ENCODE measurements at regions not wholly inside any gene's neighbourhood (a gene's known extent, or its start where the extent isn't known, plus 50 kb on each side); places are given as distances from the start of the nearest gene placed in this dataset.

DNA sequence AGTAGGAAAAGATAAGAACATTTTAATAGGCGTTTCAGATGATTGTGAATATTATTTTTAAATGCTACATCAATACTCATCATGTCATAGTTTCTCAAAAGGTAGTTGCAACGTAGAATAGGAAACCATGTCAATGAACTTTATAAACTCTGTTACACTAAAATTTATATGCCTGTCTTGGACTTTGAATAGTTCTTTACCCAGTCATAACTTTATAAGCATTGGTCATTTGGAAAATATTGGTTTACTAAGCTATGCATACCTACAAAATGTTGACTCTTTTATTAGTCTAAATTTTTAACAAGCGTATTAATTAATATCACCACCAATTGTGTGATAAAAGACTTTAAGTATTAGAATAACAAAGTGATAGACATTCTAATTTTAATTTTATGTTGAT lies 293.5 kb downstream of the CGGBP1 start:
- TF ChIP-seq HOXA5 (CRISPR knock-in tag; IDR thresholded peaks at IDR 0.05) (no peak), BHLHE40 (IDR thresholded peaks at IDR 0.05; ENCODE audit: low read length) (no peak), NFE2 (CRISPR knock-in tag; IDR thresholded peaks at IDR 0.05) (no peak), POLR2A (IDR thresholded peaks at IDR 0.05; ENCODE audit: insufficient read depth in 1 of 2, low read depth in 2 of 2, low read length in 2 of 2) (no peak), HNRNPL (IDR thresholded peaks at IDR 0.05; ENCODE audit: low read depth, low read length) (no peak), ZFX (CRISPR knock-in tag; IDR thresholded peaks at IDR 0.05; ENCODE audit: low read depth) (no peak), ZSCAN20 (CRISPR knock-in tag; IDR thresholded peaks at IDR 0.05; ENCODE audit: borderline replicate concordance) (no peak)
- TF ChIP-seq, protein P1, sequence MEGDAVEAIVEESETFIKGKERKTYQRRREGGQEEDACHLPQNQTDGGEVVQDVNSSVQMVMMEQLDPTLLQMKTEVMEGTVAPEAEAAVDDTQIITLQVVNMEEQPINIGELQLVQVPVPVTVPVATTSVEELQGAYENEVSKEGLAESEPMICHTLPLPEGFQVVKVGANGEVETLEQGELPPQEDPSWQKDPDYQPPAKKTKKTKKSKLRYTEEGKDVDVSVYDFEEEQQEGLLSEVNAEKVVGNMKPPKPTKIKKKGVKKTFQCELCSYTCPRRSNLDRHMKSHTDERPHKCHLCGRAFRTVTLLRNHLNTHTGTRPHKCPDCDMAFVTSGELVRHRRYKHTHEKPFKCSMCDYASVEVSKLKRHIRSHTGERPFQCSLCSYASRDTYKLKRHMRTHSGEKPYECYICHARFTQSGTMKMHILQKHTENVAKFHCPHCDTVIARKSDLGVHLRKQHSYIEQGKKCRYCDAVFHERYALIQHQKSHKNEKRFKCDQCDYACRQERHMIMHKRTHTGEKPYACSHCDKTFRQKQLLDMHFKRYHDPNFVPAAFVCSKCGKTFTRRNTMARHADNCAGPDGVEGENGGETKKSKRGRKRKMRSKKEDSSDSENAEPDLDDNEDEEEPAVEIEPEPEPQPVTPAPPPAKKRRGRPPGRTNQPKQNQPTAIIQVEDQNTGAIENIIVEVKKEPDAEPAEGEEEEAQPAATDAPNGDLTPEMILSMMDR (CRISPR knock-in tag; IDR thresholded peaks at IDR 0.05): no peak
- TF ChIP-seq, protein P2, sequence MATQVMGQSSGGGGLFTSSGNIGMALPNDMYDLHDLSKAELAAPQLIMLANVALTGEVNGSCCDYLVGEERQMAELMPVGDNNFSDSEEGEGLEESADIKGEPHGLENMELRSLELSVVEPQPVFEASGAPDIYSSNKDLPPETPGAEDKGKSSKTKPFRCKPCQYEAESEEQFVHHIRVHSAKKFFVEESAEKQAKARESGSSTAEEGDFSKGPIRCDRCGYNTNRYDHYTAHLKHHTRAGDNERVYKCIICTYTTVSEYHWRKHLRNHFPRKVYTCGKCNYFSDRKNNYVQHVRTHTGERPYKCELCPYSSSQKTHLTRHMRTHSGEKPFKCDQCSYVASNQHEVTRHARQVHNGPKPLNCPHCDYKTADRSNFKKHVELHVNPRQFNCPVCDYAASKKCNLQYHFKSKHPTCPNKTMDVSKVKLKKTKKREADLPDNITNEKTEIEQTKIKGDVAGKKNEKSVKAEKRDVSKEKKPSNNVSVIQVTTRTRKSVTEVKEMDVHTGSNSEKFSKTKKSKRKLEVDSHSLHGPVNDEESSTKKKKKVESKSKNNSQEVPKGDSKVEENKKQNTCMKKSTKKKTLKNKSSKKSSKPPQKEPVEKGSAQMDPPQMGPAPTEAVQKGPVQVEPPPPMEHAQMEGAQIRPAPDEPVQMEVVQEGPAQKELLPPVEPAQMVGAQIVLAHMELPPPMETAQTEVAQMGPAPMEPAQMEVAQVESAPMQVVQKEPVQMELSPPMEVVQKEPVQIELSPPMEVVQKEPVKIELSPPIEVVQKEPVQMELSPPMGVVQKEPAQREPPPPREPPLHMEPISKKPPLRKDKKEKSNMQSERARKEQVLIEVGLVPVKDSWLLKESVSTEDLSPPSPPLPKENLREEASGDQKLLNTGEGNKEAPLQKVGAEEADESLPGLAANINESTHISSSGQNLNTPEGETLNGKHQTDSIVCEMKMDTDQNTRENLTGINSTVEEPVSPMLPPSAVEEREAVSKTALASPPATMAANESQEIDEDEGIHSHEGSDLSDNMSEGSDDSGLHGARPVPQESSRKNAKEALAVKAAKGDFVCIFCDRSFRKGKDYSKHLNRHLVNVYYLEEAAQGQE (IDR thresholded peaks at IDR 0.05; ENCODE audit: borderline replicate concordance in 1 of 2, low read depth in 1 of 2, low read length in 2 of 2): no peak
- TF ChIP-seq, protein P3, sequence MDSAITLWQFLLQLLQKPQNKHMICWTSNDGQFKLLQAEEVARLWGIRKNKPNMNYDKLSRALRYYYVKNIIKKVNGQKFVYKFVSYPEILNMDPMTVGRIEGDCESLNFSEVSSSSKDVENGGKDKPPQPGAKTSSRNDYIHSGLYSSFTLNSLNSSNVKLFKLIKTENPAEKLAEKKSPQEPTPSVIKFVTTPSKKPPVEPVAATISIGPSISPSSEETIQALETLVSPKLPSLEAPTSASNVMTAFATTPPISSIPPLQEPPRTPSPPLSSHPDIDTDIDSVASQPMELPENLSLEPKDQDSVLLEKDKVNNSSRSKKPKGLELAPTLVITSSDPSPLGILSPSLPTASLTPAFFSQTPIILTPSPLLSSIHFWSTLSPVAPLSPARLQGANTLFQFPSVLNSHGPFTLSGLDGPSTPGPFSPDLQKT (CRISPR knock-in tag; IDR thresholded peaks at IDR 0.05; ENCODE audit: borderline replicate concordance): no peak

All from HepG2 (cell line).